GM10248 (cell line): ENCODE measurements at regions not wholly inside any gene's neighbourhood (a gene's known extent, or its start where the extent isn't known, plus 50 kb on each side); places are given as distances from the start of the nearest gene placed in this dataset.

Experiments
- CTCF ChIA-PET: fragments of 300-600 bp; sonication (Branson Sonifier 250); formaldehyde crosslinking; extraction: SDS; loops from one replicate; lab custom pipeline; 2021; ENCODE audit warnings: antibody characterized with exemption; lab: Yijun Ruan, JAX
- POLR2A ChIA-PET: fragments of 350-650 bp; sonication (Branson Sonifier 250); formaldehyde crosslinking; extraction: SDS; loops from one replicate; lab custom pipeline; 2020; ENCODE audit warnings: antibody characterized with exemption; lab: Yijun Ruan, JAX
- DNase-seq: peaks from one replicate; pipeline ENCODE4 v3.0.0; 2012; ENCODE audit errors: extremely low spot score
- TF ChIP-seq, protein P1 (sequence below): IDR thresholded peaks from 2 replicates; pipeline ENCODE4 v1.5.1; 2012; ENCODE audit warnings: mild to moderate bottlenecking, low read depth; ENCODE audit errors: extremely low read depth, missing control alignments, control extremely low read depth

DNA sequence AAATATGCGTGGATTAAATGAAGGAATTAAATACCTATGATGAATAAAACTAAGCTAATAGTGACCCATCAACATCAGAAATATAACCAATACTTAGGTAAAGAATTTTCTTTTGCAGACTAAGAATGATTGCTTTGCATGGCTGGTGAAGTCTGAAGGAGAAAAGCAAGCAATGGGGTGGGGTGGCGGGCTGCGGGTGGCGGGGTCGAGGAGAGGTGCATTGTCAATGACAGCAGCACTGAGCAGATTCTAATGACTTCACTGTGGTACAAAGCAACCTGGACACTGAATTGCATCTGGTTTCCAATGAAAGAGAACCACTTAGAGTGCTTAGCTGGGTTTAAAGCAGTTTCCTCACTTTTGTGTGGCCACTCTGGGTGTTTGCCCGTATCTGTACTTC, 171.5 kb upstream of the IL12A start:
- ChIA-PET CTCF (interaction anchor here (0.7 to 4.0 kb wide), 4 partner anchors 11 to 1019 kb away, joined by 3 to 35 read pairs (median 8); no protein-coding TSS in a partner anchor), POLR2A (interaction anchor here (0.6 kb wide), 1 partner anchor 517 kb away, joined by 10 read pairs; no protein-coding TSS in a partner anchor)
- TF ChIP-seq, protein P1, sequence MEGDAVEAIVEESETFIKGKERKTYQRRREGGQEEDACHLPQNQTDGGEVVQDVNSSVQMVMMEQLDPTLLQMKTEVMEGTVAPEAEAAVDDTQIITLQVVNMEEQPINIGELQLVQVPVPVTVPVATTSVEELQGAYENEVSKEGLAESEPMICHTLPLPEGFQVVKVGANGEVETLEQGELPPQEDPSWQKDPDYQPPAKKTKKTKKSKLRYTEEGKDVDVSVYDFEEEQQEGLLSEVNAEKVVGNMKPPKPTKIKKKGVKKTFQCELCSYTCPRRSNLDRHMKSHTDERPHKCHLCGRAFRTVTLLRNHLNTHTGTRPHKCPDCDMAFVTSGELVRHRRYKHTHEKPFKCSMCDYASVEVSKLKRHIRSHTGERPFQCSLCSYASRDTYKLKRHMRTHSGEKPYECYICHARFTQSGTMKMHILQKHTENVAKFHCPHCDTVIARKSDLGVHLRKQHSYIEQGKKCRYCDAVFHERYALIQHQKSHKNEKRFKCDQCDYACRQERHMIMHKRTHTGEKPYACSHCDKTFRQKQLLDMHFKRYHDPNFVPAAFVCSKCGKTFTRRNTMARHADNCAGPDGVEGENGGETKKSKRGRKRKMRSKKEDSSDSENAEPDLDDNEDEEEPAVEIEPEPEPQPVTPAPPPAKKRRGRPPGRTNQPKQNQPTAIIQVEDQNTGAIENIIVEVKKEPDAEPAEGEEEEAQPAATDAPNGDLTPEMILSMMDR: no peak
- no peak for DNase-seq

DNA sequence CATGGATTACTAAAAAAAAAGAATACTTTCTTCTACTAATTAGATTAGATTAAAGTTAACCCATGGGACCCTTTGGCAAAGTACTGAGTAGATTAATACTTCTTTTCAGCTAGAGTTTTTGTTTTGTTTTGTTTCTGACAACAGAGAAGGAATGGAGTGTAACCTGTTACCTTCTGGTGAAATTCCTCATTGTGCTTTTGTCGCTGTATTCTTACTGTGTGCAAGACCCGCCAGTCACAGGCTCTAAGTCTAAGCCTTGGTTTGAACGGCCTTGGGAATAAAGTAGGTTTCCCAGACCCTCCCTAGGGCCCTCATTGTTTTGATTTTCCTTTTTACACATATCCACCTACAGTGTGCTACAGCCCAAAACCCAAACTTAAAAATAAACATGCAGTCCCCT, 171.1 kb upstream of the IL12A start:
- no peak for DNase-seq
- ChIA-PET CTCF (interaction anchor here (0.7 to 4.0 kb wide), 4 partner anchors 11 to 552 kb away, joined by 3 to 35 read pairs (median 8); partner anchors contain the start of gene IL12A), POLR2A (interaction anchor here (0.6 kb wide), 1 partner anchor 517 kb away, joined by 10 read pairs; no protein-coding TSS in a partner anchor)
- TF ChIP-seq, protein P1: no peak

DNA sequence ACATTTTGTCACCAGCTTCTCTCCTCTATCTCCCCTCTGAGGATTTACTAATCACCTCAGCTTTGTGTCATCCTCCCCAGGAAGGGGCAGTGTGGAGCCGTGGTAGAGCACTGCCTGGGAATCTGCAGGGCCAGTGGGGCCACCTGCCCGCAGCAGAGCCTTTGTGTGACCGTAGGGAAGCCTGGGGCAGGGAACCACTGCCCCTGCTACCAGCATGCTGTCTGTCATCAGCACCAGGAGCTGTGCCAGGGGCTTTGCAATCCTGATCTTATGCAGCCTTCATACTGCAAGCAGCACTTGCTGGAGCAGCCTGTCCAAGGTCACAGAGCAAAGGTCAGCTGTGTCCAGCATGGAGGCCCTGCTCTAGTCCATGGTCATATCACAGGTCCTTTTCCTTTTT, 170.2 kb upstream of the IL12A start:
- ChIA-PET POLR2A (no interaction called here), CTCF (interaction anchor here (0.8 to 4.0 kb wide), 4 partner anchors 10 to 170 kb away, joined by 3 to 35 read pairs (median 8); partner anchors contain the start of gene IL12A)
- TF ChIP-seq, protein P1: no peak
- no peak for DNase-seq

DNA sequence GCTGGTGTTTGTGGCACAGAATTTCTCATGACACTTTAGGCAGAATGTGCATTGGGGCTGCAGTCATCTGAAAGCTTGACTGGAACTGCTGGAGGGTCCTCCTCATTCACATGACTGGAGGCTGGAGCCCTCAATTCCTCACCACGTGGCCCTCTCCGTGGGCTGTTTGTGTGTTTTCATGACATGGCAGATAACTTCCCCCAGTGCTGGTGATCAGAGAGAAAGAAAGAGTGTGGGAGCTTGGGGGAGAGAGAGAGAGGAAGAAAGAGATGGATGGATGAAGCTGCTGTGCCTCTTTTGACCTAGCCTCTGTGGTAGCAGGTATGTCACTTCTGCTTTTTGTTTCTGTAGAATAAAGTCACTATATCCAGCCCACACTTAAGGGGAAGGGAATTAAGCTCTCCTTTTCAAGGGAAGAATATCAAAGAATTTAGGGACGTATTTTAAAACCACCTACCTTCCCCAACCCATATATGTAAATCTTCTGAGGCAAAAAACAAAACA, 169.6 kb upstream of the IL12A start:
- DNase-seq: no peak
- ChIA-PET CTCF (interaction anchor here (0.8 to 4.0 kb wide), 6 partner anchors 9 to 170 kb away, joined by 3 to 35 read pairs (median 5); partner anchors contain the start of gene IL12A), POLR2A (no interaction called here)
- TF ChIP-seq, protein P1: no peak

DNA sequence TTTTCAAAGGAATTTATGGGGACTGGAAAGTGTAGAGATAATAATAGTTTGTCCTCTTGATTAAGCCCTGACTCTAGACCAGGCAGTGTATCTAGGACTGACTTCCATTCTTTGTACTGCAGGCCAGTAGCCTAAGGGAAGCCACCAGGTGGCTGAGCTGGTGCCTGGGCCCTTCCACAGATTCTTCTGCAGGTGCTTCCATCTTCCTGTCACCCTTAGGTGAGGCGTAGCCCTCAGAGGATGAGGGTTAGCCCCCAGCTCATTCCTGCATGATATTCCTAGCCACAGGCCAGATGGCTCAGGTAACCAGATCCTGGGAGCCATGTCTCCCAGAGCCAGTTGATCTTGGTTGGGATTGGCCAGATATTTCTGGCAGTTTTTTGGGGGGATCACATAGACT, 169.0 kb upstream of the IL12A start:
- ChIA-PET POLR2A (no interaction called here), CTCF (interaction anchor here (1.1 to 4.0 kb wide), 3 partner anchors 8 to 13 kb away, joined by 3 to 35 read pairs (median 7); no protein-coding TSS in a partner anchor)
- TF ChIP-seq, protein P1: no peak
- no peak for DNase-seq

DNA sequence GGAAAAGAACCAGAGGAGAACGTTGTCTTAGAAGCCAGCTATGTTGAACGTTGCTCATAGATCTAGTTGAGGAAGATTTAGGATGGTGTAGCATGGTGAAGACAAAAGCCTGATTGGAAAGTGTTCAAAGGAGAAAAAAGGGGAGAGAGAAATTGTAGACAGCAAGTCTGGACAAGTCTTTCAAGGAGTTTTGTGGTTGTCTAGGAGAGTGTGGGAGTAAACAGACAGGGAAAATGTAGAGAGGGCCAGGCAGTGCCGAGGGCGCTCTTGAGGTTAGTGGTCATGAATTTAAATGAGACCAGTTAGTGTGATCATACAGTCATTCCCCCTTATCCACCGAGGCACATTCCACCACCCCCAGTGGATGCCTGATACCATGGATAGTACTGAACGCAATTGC, 167.5 kb upstream of the IL12A start:
- ChIA-PET POLR2A (no interaction called here), CTCF (interaction anchor here (1.0 kb wide), 2 partner anchors 12 to 185 kb away, joined by 3 to 4 read pairs; no protein-coding TSS in a partner anchor)
- no peak for DNase-seq
- TF ChIP-seq, protein P1: no peak
